Astrocyte of the spinal cord (primary cell): ENCODE measurements at regions not wholly inside any gene's neighbourhood (a gene's known extent, or its start where the extent isn't known, plus 50 kb on each side); places are given as distances from the start of the nearest gene placed in this dataset.
A peak's percentile ranks its signal among the peaks of the same experiment; 100 is the strongest.
"Not testable (repeated sequence)": the region's sequence is repeated elsewhere in the genome, so short reads cannot be mapped to it uniquely, and the experiment has no call there.

Experiments
- DNase-seq: peaks from one replicate; pipeline ENCODE4 v3.0.0; 2011; ENCODE audit warnings: low read depth, low spot score
- H3K4me3 ChIP-seq: 2 replicates; pipeline ENCODE4 v1.5.1; 2011; ENCODE audit warnings: low read depth, mild to moderate bottlenecking, low read length, moderate library complexity
- CTCF ChIP-seq: IDR thresholded peaks from 2 replicates; pipeline ENCODE4 v1.5.1; 2012; ENCODE audit warnings: low read depth, mild to moderate bottlenecking, low read length, inconsistent platforms
- in situ Hi-C: cut with HindIII; loops from 2 replicates; pipeline ENCODE4 v1.10.0; 2017; ENCODE audit warnings: low sequenced_read_pairs

DNA sequence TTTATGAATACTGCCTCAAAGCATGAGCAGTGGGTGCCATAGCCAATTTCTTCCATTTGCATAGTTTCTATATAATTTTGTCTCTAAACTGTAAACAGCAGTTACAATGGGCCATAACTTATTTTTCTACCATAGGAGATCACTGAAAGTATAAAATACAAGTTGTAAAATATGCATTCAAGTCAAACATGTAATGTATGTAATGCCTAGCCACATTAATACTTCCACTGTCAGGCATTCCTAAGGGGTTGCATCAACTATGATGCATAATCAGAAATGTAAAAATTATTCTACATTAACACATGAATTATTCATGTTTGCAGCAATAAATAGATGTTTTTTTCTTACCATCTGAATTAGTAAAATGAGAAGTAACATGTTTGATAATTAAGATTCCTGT is 560.3 kb upstream of the ZP4 start:
- no peak overlapping the region for H3K4me3 ChIP-seq
- no peak for TF ChIP-seq CTCF
- in situ Hi-C loops, result no loop called here
- no peak for DNase-seq

- DNase-seq, result no peak
- in situ Hi-C loops, result no loop called here
- no peak overlapping the region for H3K4me3 ChIP-seq
- no peak for TF ChIP-seq CTCF
Observed at GRCh38 chr1:238443687-238444086, 553.0 kb upstream of the ZP4 start.

DNA sequence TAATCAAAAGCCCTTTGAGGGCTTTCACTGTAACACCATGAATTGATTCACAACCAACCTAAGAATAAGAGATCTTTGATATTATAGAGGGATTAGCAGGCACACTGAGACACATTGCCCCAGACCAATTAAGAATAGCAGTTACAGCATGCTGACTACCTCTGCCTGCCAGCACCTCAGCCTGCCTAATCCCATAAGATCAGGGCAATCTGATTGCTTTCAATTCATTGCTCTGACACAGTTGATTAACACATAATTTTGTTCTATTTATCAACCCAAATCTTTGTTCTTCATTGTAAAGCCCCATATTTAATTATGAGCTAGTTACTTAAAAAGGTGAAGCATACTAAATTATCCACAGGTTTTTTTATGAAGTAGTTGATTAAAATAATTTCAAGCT is 548.8 kb upstream of the ZP4 start:
- in situ Hi-C loops, result no loop called here
- no peak overlapping the region for H3K4me3 ChIP-seq
- TF ChIP-seq CTCF, result no peak
- DNase-seq, result no peak

- H3K4me3 ChIP-seq, result no peak overlapping the region
- in situ Hi-C loops, result no loop called here
- no peak for DNase-seq
- no peak for TF ChIP-seq CTCF
Observed at GRCh38 chr1:238438311-238439270, 547.9 kb upstream of the ZP4 start.

DNA sequence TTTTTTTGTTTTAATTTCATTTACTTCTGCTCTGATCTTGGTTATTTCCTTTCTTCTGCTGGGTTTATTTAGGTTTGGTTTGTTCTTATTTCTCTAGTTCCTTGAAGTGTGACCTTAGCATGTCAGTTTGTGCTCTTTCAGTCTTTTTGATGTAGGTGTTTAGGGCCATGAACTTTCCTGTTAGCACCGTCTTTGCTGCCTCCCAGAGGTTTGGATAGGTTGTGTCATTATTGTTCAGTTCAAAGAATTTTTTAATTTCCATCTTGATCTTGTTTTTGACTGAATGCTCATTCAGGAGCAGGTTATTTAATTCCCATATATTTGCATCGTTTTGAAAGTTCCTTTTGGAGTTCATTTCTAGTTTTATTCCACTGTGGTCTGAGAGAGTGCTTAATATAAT is 539.0 kb upstream of the ZP4 start:
- in situ Hi-C loops, H3K4me3 ChIP-seq, DNase-seq: not testable (repeated sequence)

- TF ChIP-seq CTCF, result no peak
- no peak for DNase-seq
- H3K4me3 ChIP-seq, result no peak overlapping the region
- in situ Hi-C loops, result no loop called here
Observed at GRCh38 chr1:238419209-238419608, 528.5 kb upstream of the ZP4 start.

DNA sequence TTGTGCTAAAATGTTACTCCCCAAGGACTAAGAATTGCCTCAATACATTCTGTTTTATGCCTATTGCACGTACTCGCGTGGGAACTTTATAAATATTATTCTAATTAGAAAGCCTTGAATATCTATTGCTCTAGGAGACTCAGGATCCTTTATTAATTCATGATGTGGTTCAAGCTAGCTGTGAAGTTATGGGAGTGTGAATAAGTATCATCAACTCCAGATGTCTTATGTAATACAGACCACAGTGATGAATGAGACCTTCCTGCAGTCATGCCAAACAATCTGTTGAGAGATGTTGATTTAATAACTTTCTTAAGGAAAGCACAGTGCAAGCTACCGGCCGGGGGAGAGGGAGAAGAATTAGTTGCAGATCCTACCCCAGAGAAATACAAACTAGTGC is 519.2 kb upstream of the ZP4 start:
- no peak for TF ChIP-seq CTCF
- no peak overlapping the region for H3K4me3 ChIP-seq
- in situ Hi-C loops, result no loop called here
- peak; percentile 79 for DNase-seq
